H1 (cell line): ENCODE measurements at regions not wholly inside any gene's neighbourhood (a gene's known extent, or its start where the extent isn't known, plus 50 kb on each side); places are given as distances from the start of the nearest gene placed in this dataset.

Experiments
- CTCF ChIA-PET: fragments of 300-600 bp; sonication (Branson Sonifier 250); formaldehyde crosslinking; loops from one replicate; lab custom pipeline; 2021; ENCODE audit not compliant: partially characterized antibody; lab: Charles Lee
- POLR2A ChIA-PET: fragments of 300-600 bp; sonication (Branson Sonifier 250); formaldehyde crosslinking; loops from one replicate; lab custom pipeline; 2021; ENCODE audit warnings: inconsistent platforms; ENCODE audit not compliant: partially characterized antibody; lab: Charles Lee
- DNase-seq, 2 experiments: peaks; one replicate each; pipeline versions ENCODE4 v3.0.0 to v3.0.0-alpha.2; 2010 to 2022; ENCODE audit warnings: low spot score in 2 of 2, low read depth in 1 of 2, mixed read lengths in 1 of 2
- FAIRE-seq: peaks from 2 replicates; lab custom pipeline; 2011; peaks lifted over from hg19 to GRCh38; lab: Jason Lieb, UNC
- H2AFZ ChIP-seq: 2 replicates; pipeline ENCODE4 v1.8.1; 2012; ENCODE audit warnings: low read length, inconsistent platforms
- H2AK5ac ChIP-seq: 2 replicates; pipeline ENCODE4 v1.6.1; 2013; ENCODE audit warnings: low read depth, low read length
- H2BK120ac ChIP-seq: replicated peaks from 2 replicates; pipeline ENCODE3; 2013; ENCODE audit warnings: low read depth, low read length, inconsistent platforms
- H2BK12ac ChIP-seq: 2 replicates; pipeline ENCODE4 v1.6.1; 2013; ENCODE audit warnings: low read depth, low read length
- H2BK15ac ChIP-seq: 2 replicates; pipeline ENCODE4 v1.6.1; 2013; ENCODE audit warnings: low read length
- H2BK20ac ChIP-seq: 2 replicates; pipeline ENCODE4 v1.6.1; 2013; ENCODE audit warnings: low read length
- H2BK5ac ChIP-seq: 2 replicates; pipeline ENCODE4 v1.6.1; 2013; ENCODE audit warnings: low read depth, low read length
- H3K14ac ChIP-seq: 2 replicates; pipeline ENCODE4 v1.6.1; 2013; ENCODE audit warnings: inconsistent platforms; ENCODE audit not compliant: insufficient read length
- H3K18ac ChIP-seq: 2 replicates; pipeline ENCODE4 v1.6.1; 2013; ENCODE audit warnings: low read length; ENCODE audit errors: extremely low read depth
- H3K23ac ChIP-seq: 2 replicates; pipeline ENCODE4 v1.6.1; 2013; ENCODE audit warnings: inconsistent platforms; ENCODE audit not compliant: insufficient read length
- H3K23me2 ChIP-seq: 2 replicates; pipeline ENCODE4 v1.6.1; 2013; ENCODE audit warnings: low read depth, low read length
- H3K27ac ChIP-seq: 2 replicates; pipeline ENCODE4 v1.6.1; 2011; ENCODE audit warnings: low read depth, low read length, inconsistent platforms
- H3K27me3 ChIP-seq, 4 experiments: replicated peaks in 1 of 4; 1 replicate in 1 of 4; 2 replicates in 3 of 4; pipeline versions ENCODE4 v1.6.1 to v1.8.1; 2011 to 2013; ENCODE audit warnings: low read length in 3 of 4, mild to moderate bottlenecking in 3 of 4, inconsistent platforms in 2 of 4, mixed read lengths in 2 of 4, moderate library complexity in 1 of 4; ENCODE audit not compliant: control insufficient read depth in 3 of 4, insufficient read depth in 3 of 4; ENCODE audit errors: extremely low read depth in 1 of 4
- H3K36me3 ChIP-seq, 4 experiments: 2 replicates each; pipeline versions ENCODE4 v1.6.1 to v1.8.1; 2011 to 2013; ENCODE audit warnings: mild to moderate bottlenecking in 4 of 4, low read length in 3 of 4, moderate library complexity in 2 of 4, control low read depth in 1 of 4, inconsistent platforms in 1 of 4; ENCODE audit not compliant: insufficient read depth in 4 of 4, control insufficient read depth in 2 of 4
- H3K4ac ChIP-seq: replicated peaks from 2 replicates; pipeline ENCODE3; 2013; ENCODE audit warnings: low read length, low read depth, mixed read lengths, inconsistent platforms; ENCODE audit not compliant: insufficient read length
- H3K4me1 ChIP-seq, 4 experiments: replicated peaks in 1 of 4; 1 replicate in 1 of 4; 2 replicates in 3 of 4; pipeline versions ENCODE4 v1.6.1 to v1.8.1; 2011 to 2013; ENCODE audit warnings: low read length in 3 of 4, inconsistent platforms in 2 of 4, mixed read lengths in 1 of 4; ENCODE audit not compliant: insufficient read depth in 4 of 4, control insufficient read depth in 3 of 4
- H3K4me2 ChIP-seq, 2 experiments: 2 replicates each; pipeline versions ENCODE4 v1.6.1 to v1.8.1; 2011 to 2013; ENCODE audit warnings: low read depth in 2 of 2, low read length in 2 of 2, control low read depth in 1 of 2, inconsistent platforms in 1 of 2, mild to moderate bottlenecking in 1 of 2; ENCODE audit not compliant: insufficient read depth in 1 of 2
- H3K4me3 ChIP-seq, 4 experiments: fragments of 200-600, 300-600 bp in 1 of 4; sonication (generic), shearing (Covaris generic), sonication (Bioruptor Twin) in 1 of 4; 2 replicates each; pipeline versions ENCODE4 v1.5.1 to v1.8.1; 2011 to 2016; ENCODE audit warnings: low read length in 4 of 4, low read depth in 3 of 4, control low read depth in 2 of 4, inconsistent platforms in 2 of 4, mild to moderate bottlenecking in 2 of 4, mixed read lengths in 1 of 4, moderate library complexity in 1 of 4; ENCODE audit not compliant: insufficient read depth in 2 of 4; ENCODE audit errors: extremely low read depth in 1 of 4
- H3K56ac ChIP-seq: replicated peaks from 2 replicates; pipeline ENCODE3; 2013; ENCODE audit warnings: low read depth, mild to moderate bottlenecking, mixed read lengths, low read length, inconsistent platforms; ENCODE audit not compliant: insufficient read length
- H3K79me1 ChIP-seq: 2 replicates; pipeline ENCODE4 v1.6.1; 2013; ENCODE audit warnings: low read depth, low read length, control low read depth
- H3K79me2 ChIP-seq, 2 experiments: 2 replicates each; pipeline versions ENCODE4 v1.6.1 to v1.8.1; 2012 to 2013; ENCODE audit warnings: low read length in 2 of 2, mild to moderate bottlenecking in 2 of 2, inconsistent platforms in 1 of 2; ENCODE audit not compliant: insufficient read depth in 2 of 2, control insufficient read depth in 1 of 2
- H3K9ac ChIP-seq, 4 experiments: replicated peaks in 1 of 4; 1 replicate in 1 of 4; 2 replicates in 3 of 4; pipeline versions ENCODE4 v1.6.1 to v1.8.1; 2011 to 2013; ENCODE audit warnings: low read depth in 3 of 4, low read length in 3 of 4, control low read depth in 2 of 4, mild to moderate bottlenecking in 2 of 4, moderate library complexity in 2 of 4, inconsistent platforms in 1 of 4; ENCODE audit errors: extremely low read depth in 1 of 4
- H3K9me3 ChIP-seq, 2 experiments: 2 replicates each; pipeline versions ENCODE4 v1.6.1 to v1.8.1; 2012 to 2013; ENCODE audit warnings: mild to moderate bottlenecking in 2 of 2, moderate library complexity in 2 of 2, control low read depth in 1 of 2, inconsistent platforms in 1 of 2, low read depth in 1 of 2, low read length in 1 of 2, mixed read lengths in 1 of 2; ENCODE audit not compliant: insufficient read depth in 2 of 2
- H4K20me1 ChIP-seq, 2 experiments: replicated peaks in 1 of 2; 2 replicates each; pipeline versions ENCODE3 to v1.8.1; 2011 to 2013; ENCODE audit warnings: inconsistent platforms in 2 of 2, low read length in 2 of 2, mild to moderate bottlenecking in 1 of 2; ENCODE audit not compliant: insufficient read depth in 2 of 2, control insufficient read depth in 1 of 2
- H4K5ac ChIP-seq: 2 replicates; pipeline ENCODE4 v1.6.1; 2013; ENCODE audit warnings: low read length, low read depth, mixed read lengths, inconsistent platforms; ENCODE audit not compliant: insufficient read length
- H4K8ac ChIP-seq: 2 replicates; pipeline ENCODE4 v1.8.0; 2013; ENCODE audit warnings: mild to moderate bottlenecking, moderate library complexity, low read length, inconsistent platforms; ENCODE audit not compliant: insufficient read depth; ENCODE audit errors: extremely low read depth
- H4K91ac ChIP-seq: replicated peaks from 2 replicates; pipeline ENCODE3; 2013; ENCODE audit warnings: low read length, mixed read lengths, inconsistent platforms; ENCODE audit not compliant: insufficient read length
- BCL11A ChIP-seq, 2 experiments: IDR thresholded peaks; one replicate each; pipeline ENCODE4 v1.6.1; 2011; ENCODE audit warnings: low read depth in 2 of 2, low read length in 2 of 2, mild to moderate bottlenecking in 2 of 2
- CBX5 ChIP-seq: fragments of 300-800, 300-1000 bp; sonication (generic); IDR thresholded peaks from 2 replicates; pipeline ENCODE4 v1.7.1; 2016; ENCODE audit warnings: antibody characterized with exemption, low read length, low read depth
- CHD2 ChIP-seq: IDR thresholded peaks from 2 replicates; pipeline ENCODE4 v1.6.1; 2012; ENCODE audit warnings: low read length, improper control_type of control experiment
- GTF2F1 ChIP-seq: IDR thresholded peaks from 2 replicates; pipeline ENCODE4 v1.6.1; 2012; ENCODE audit warnings: low read depth, low read length, improper control_type of control experiment, borderline replicate concordance
- KDM4A ChIP-seq: IDR thresholded peaks from one replicate; pipeline ENCODE4 v1.7.1; 2012; ENCODE audit warnings: low read depth, mild to moderate bottlenecking, moderate library complexity, low read length, inconsistent platforms; ENCODE audit not compliant: severe bottlenecking
- RXRA ChIP-seq: IDR thresholded peaks from 2 replicates; pipeline ENCODE4 v1.6.1; 2011; ENCODE audit warnings: low read depth, mild to moderate bottlenecking, low read length, moderate library complexity; ENCODE audit not compliant: insufficient read depth
- TAF1 ChIP-seq: IDR thresholded peaks from 2 replicates; pipeline ENCODE4 v1.6.1; 2011; ENCODE audit warnings: mild to moderate bottlenecking, low read depth, low read length
- YY1 ChIP-seq: IDR thresholded peaks from 2 replicates; pipeline ENCODE4 v1.6.1; 2011; ENCODE audit warnings: low read depth, mild to moderate bottlenecking, low read length
- WGBS, 2 experiments: shearing (Covaris generic) in 1 of 2; methylation state at CpG; one replicate each; pipeline versions ENCODE4 v1.1.6 to v1.1.7; 2013 to 2015; ENCODE audit warnings: low lambda C conversion rate in 2 of 2, mixed read lengths in 2 of 2, inconsistent platforms in 1 of 2, low coverage in 1 of 2, missing lambda C conversion rate in 1 of 2; ENCODE audit not compliant: insufficient replicate concordance in 2 of 2, insufficient coverage in 1 of 2, insufficient read length in 1 of 2; ENCODE audit errors: extremely low coverage in 1 of 2, missing lambda C conversion rate in 1 of 2; 5-methylcytosine and 5-hydroxymethylcytosine counted together
- TF ChIP-seq, protein P1 (sequence below), 3 experiments: IDR thresholded peaks; 1 replicate in 2 of 3; 2 replicates in 1 of 3; pipeline versions ENCODE4 v1.5.1 to v1.6.1; 2011; ENCODE audit warnings: low read length in 3 of 3, mild to moderate bottlenecking in 3 of 3, inconsistent platforms in 2 of 3, low read depth in 1 of 3, moderate library complexity in 1 of 3; ENCODE audit not compliant: insufficient read depth in 1 of 3; ENCODE audit errors: control extremely low read depth in 1 of 3
- TF ChIP-seq, protein P2 (sequence below): IDR thresholded peaks from 2 replicates; pipeline ENCODE4 v1.6.1; 2012; ENCODE audit warnings: inconsistent platforms
- TF ChIP-seq, protein P3 (sequence below): IDR thresholded peaks from 2 replicates; pipeline ENCODE4 v1.6.1; 2011; ENCODE audit warnings: low read length, improper control_type of control experiment

DNA sequence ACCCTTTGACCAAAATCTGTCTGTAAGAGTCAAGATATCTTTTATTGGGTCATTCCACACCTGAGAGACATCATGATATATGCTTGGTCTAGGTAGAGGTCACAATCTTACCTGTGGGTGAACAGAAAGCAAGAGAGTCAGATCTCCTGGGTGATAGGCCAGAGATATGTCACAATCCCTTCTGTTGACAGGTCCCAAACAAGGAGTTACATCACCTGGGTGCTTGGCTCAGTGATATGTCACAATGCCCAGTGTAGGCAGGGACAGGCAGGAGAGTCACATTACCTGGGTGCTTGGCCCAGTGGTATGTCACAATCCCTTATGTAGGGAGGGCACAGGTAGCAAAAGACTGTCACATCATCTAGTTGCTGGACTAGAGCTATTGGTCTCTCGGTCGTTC lies 1991.2 kb downstream of the TP53TG3F start:
- CTCF ChIA-PET: no interaction called here
- FAIRE-seq: no peak
- 91% methylated on average over 2 of the region's 2 CpGs; no CpG with 5 or more reads in 1 of the 2 experiments for whole genome bisulfite sequencing, 2 experiments
- Histone ChIP-seq H2BK5ac (no peak overlapping the region), H3K79me2 (no peaks in the 10 kb centered on the region), H3K4me2 (no peak overlapping the region), H3K27me3 (no peaks in the 10 kb centered on the region), H4K91ac (no peak overlapping the region), H3K79me1 (no peaks in the 10 kb centered on the region), H3K9me3 (peaks cover 84 to 92% of the 10 kb centered on the region in 2 experiments), H4K8ac (no peak overlapping the region), H3K9ac (no peak overlapping the region), H2BK12ac (no peak overlapping the region), H3K23ac (no peak overlapping the region), H2BK15ac (no peak overlapping the region), H3K36me3 (no peaks in the 10 kb centered on the region), H2AFZ (no peak overlapping the region), H3K4me1 (no peaks in the 10 kb centered on the region), H2BK20ac (no peak overlapping the region), H3K56ac (no peak overlapping the region), H3K23me2 (no peaks in the 10 kb centered on the region), H3K14ac (no peak overlapping the region), H3K4ac (no peak overlapping the region), H2BK120ac (no peak overlapping the region), H4K20me1 (no peaks in the 10 kb centered on the region), H3K18ac (no peak overlapping the region), H2AK5ac (no peak overlapping the region), H3K4me3 (no peak overlapping the region), H3K27ac (no peak overlapping the region), H4K5ac (no peak overlapping the region)
- POLR2A ChIA-PET: no interaction called here
- no peak for DNase-seq
- TF ChIP-seq YY1: no peak
- TF ChIP-seq KDM4A: no peak
- TF ChIP-seq, protein P1, sequence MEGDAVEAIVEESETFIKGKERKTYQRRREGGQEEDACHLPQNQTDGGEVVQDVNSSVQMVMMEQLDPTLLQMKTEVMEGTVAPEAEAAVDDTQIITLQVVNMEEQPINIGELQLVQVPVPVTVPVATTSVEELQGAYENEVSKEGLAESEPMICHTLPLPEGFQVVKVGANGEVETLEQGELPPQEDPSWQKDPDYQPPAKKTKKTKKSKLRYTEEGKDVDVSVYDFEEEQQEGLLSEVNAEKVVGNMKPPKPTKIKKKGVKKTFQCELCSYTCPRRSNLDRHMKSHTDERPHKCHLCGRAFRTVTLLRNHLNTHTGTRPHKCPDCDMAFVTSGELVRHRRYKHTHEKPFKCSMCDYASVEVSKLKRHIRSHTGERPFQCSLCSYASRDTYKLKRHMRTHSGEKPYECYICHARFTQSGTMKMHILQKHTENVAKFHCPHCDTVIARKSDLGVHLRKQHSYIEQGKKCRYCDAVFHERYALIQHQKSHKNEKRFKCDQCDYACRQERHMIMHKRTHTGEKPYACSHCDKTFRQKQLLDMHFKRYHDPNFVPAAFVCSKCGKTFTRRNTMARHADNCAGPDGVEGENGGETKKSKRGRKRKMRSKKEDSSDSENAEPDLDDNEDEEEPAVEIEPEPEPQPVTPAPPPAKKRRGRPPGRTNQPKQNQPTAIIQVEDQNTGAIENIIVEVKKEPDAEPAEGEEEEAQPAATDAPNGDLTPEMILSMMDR (IDR thresholded peaks at IDR 0.05; ENCODE audit: control extremely low read depth in 1 of 3, insufficient read depth in 1 of 3, low read depth in 1 of 3, low read length in 3 of 3): no peak
- TF ChIP-seq CBX5: no peak
- no peak for TF ChIP-seq BCL11A (IDR thresholded peaks at IDR 0.05; ENCODE audit: low read depth in 2 of 2, low read length in 2 of 2)
- no peak for TF ChIP-seq RXRA
- TF ChIP-seq, protein P2, sequence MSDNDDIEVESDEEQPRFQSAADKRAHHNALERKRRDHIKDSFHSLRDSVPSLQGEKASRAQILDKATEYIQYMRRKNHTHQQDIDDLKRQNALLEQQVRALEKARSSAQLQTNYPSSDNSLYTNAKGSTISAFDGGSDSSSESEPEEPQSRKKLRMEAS: no peak
- no peak for TF ChIP-seq CHD2
- TF ChIP-seq, protein P3, sequence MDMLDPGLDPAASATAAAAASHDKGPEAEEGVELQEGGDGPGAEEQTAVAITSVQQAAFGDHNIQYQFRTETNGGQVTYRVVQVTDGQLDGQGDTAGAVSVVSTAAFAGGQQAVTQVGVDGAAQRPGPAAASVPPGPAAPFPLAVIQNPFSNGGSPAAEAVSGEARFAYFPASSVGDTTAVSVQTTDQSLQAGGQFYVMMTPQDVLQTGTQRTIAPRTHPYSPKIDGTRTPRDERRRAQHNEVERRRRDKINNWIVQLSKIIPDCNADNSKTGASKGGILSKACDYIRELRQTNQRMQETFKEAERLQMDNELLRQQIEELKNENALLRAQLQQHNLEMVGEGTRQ: no peak
- no peak for TF ChIP-seq TAF1
- TF ChIP-seq GTF2F1: no peak
